OCI-LY3 (cell line): ENCODE measurements at regions not wholly inside any gene's neighbourhood (a gene's known extent, or its start where the extent isn't known, plus 50 kb on each side); places are given as distances from the start of the nearest gene placed in this dataset.

Experiments
- EZH2phosphoT487 ChIP-seq: fragments of 200-600 bp; shearing (Covaris generic); IDR thresholded peaks from 2 replicates; pipeline ENCODE4 v1.6.1; 2018; ENCODE audit warnings: antibody characterized with exemption, mixed run types, low read depth
- TF ChIP-seq, protein P1 (sequence below): fragments of 200-600, 300-600 bp; sonication (generic); IDR thresholded peaks from 2 replicates; pipeline ENCODE4 v1.5.1; 2014; ENCODE audit warnings: antibody characterized with exemption, low read length, low read depth

DNA sequence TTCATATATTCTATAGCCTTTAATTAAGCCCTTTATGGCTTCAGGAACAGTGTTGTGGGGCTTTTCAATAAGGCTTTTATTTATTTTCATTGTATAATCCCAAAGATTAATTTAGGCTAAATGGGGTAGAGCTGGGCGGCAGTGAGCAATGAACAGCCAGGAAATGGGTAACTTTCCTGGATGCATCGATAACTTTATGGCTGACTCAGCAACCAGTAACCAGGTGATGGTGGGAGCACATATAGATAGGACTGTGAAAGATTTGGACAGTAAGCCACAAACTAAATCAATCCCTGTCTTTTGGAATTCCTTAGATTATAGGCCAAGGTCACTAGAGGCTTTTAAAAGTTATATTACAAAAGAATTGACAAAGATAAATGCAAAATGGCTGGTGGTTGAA lies 1260.6 kb upstream of the CELF4 start:
- TF ChIP-seq, protein P1, sequence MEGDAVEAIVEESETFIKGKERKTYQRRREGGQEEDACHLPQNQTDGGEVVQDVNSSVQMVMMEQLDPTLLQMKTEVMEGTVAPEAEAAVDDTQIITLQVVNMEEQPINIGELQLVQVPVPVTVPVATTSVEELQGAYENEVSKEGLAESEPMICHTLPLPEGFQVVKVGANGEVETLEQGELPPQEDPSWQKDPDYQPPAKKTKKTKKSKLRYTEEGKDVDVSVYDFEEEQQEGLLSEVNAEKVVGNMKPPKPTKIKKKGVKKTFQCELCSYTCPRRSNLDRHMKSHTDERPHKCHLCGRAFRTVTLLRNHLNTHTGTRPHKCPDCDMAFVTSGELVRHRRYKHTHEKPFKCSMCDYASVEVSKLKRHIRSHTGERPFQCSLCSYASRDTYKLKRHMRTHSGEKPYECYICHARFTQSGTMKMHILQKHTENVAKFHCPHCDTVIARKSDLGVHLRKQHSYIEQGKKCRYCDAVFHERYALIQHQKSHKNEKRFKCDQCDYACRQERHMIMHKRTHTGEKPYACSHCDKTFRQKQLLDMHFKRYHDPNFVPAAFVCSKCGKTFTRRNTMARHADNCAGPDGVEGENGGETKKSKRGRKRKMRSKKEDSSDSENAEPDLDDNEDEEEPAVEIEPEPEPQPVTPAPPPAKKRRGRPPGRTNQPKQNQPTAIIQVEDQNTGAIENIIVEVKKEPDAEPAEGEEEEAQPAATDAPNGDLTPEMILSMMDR, result no peak
- TF ChIP-seq EZH2phosphoT487, result no peak
